HEK293 (cell line): ENCODE measurements at regions not wholly inside any gene's neighbourhood (a gene's known extent, or its start where the extent isn't known, plus 50 kb on each side); places are given as distances from the start of the nearest gene placed in this dataset.
A peak's percentile ranks its signal among the peaks of the same experiment; 100 is the strongest.

Experiments used
- CTCF ChIA-PET: fragments of 350-600 bp; formaldehyde crosslinking; extraction: SDS; loops from one replicate; lab custom pipeline; 2021; ENCODE audit warnings: antibody characterized with exemption; lab: Yijun Ruan, JAX
- POLR2A ChIA-PET: fragments of 300-600 bp; formaldehyde crosslinking; extraction: SDS; loops from one replicate; lab custom pipeline; 2020; ENCODE audit warnings: antibody characterized with exemption, inconsistent platforms; lab: Yijun Ruan, JAX
- H3K27ac ChIP-seq: fragments of 200-500 bp; sonication (Bioruptor generic); 2 replicates; pipeline ENCODE4 v1.5.1; 2014; ENCODE audit warnings: low read depth, low read length, control low read depth, inconsistent platforms; ENCODE audit errors: extremely low read depth
- H3K36me3 ChIP-seq, 2 experiments: fragments of 200-500 bp in 1 of 2; sonication (Bioruptor generic) in 1 of 2; 1 replicate in 1 of 2; 2 replicates in 1 of 2; pipeline ENCODE4 v1.5.1; 2014 to 2017; ENCODE audit warnings: inconsistent platforms in 2 of 2, low read length in 2 of 2; ENCODE audit not compliant: control insufficient read depth in 2 of 2, insufficient read depth in 1 of 2
- H3K4me1 ChIP-seq: fragments of 200-500 bp; sonication (Bioruptor generic); 2 replicates; pipeline ENCODE4 v1.5.1; 2014; ENCODE audit warnings: mild to moderate bottlenecking, low read length, inconsistent platforms; ENCODE audit not compliant: control insufficient read depth, insufficient read depth
- H3K4me3 ChIP-seq: 2 replicates; pipeline ENCODE4 v1.5.1; 2011; ENCODE audit warnings: low read depth, mild to moderate bottlenecking, control low read depth, low read length, moderate library complexity
- H3K9me3 ChIP-seq: fragments of 200-500 bp; sonication (Bioruptor generic); 2 replicates; pipeline ENCODE4 v1.5.1; 2014; ENCODE audit warnings: low read depth, low read length, inconsistent platforms; ENCODE audit not compliant: control insufficient read depth, insufficient read depth
- BCL6B ChIP-seq: fragments of 450-650 bp; formaldehyde crosslinking; IDR thresholded peaks from 2 replicates; pipeline ENCODE4 v1.5.1; 2017; ENCODE audit warnings: missing biosample characterization, missing genetic modification characterization
- FEZF1 ChIP-seq: fragments of 450-650 bp; formaldehyde crosslinking; IDR thresholded peaks from 2 replicates; pipeline ENCODE4 v1.5.1; 2016; ENCODE audit warnings: missing biosample characterization, missing genetic modification characterization
- HIC1 ChIP-seq: fragments of 450-650 bp; formaldehyde crosslinking; IDR thresholded peaks from 2 replicates; pipeline ENCODE4 v1.5.1; 2016; ENCODE audit warnings: missing biosample characterization, missing genetic modification characterization
- HOXD13 ChIP-seq: sonication (generic); formaldehyde crosslinking; IDR thresholded peaks from 2 replicates; pipeline ENCODE4 v1.8.0; 2022; ENCODE audit warnings: missing genetic modification reagents, borderline replicate concordance
- MZF1 ChIP-seq: fragments of 450-650 bp; formaldehyde crosslinking; IDR thresholded peaks from 2 replicates; pipeline ENCODE4 v1.5.1; 2017; ENCODE audit warnings: missing biosample characterization, missing genetic modification characterization, borderline replicate concordance
- ZBTB6 ChIP-seq: fragments of 450-650 bp; formaldehyde crosslinking; IDR thresholded peaks from 2 replicates; pipeline ENCODE4 v1.5.1; 2017; ENCODE audit warnings: missing biosample characterization, missing genetic modification characterization
- ZEB2 ChIP-seq: fragments of 450-650 bp; formaldehyde crosslinking; IDR thresholded peaks from 2 replicates; pipeline ENCODE4 v1.5.1; 2016; ENCODE audit warnings: missing biosample characterization, missing genetic modification characterization
- ZFP41 ChIP-seq: fragments of 450-650 bp; formaldehyde crosslinking; IDR thresholded peaks from 2 replicates; pipeline ENCODE4 v1.5.1; 2016; ENCODE audit warnings: missing biosample characterization, missing genetic modification characterization, borderline replicate concordance
- ZNF146 ChIP-seq: fragments of 450-650 bp; formaldehyde crosslinking; IDR thresholded peaks from 2 replicates; pipeline ENCODE4 v1.5.1; 2016; ENCODE audit warnings: missing biosample characterization, missing genetic modification characterization
- ZNF311 ChIP-seq: fragments of 450-650 bp; formaldehyde crosslinking; IDR thresholded peaks from 2 replicates; pipeline ENCODE4 v1.5.1; 2017; ENCODE audit warnings: missing biosample characterization, missing genetic modification characterization, borderline replicate concordance
- ZNF362 ChIP-seq: fragments of 450-650 bp; formaldehyde crosslinking; IDR thresholded peaks from 2 replicates; pipeline ENCODE4 v1.5.1; 2016; ENCODE audit warnings: missing biosample characterization, missing genetic modification characterization
- ZNF48 ChIP-seq: fragments of 450-650 bp; formaldehyde crosslinking; IDR thresholded peaks from 2 replicates; pipeline ENCODE4 v1.5.1; 2016; ENCODE audit warnings: missing biosample characterization, missing genetic modification characterization
- ZNF544 ChIP-seq: fragments of 450-650 bp; formaldehyde crosslinking; IDR thresholded peaks from 2 replicates; pipeline ENCODE4 v1.5.0; 2017; ENCODE audit warnings: missing biosample characterization, missing genetic modification characterization
- ZNF561 ChIP-seq: fragments of 450-650 bp; IDR thresholded peaks from 2 replicates; pipeline ENCODE4 v1.5.1; 2018; ENCODE audit warnings: missing biosample characterization, missing genetic modification characterization, borderline replicate concordance
- ZNF624 ChIP-seq: fragments of 450-650 bp; formaldehyde crosslinking; IDR thresholded peaks from 2 replicates; pipeline ENCODE4 v1.5.1; 2017; ENCODE audit warnings: missing biosample characterization, missing genetic modification characterization
- ZNF791 ChIP-seq: fragments of 450-650 bp; formaldehyde crosslinking; IDR thresholded peaks from 2 replicates; pipeline ENCODE4 v1.5.1; 2016; ENCODE audit warnings: missing biosample characterization, missing genetic modification characterization
- ZSCAN4 ChIP-seq: fragments of 450-650 bp; formaldehyde crosslinking; IDR thresholded peaks from 2 replicates; pipeline ENCODE4 v1.5.1; 2017; ENCODE audit warnings: missing biosample characterization, missing genetic modification characterization
- ZXDB ChIP-seq: fragments of 450-650 bp; formaldehyde crosslinking; IDR thresholded peaks from 2 replicates; pipeline ENCODE4 v1.5.1; 2016; ENCODE audit warnings: missing biosample characterization, missing genetic modification characterization

- TF ChIP-seq HIC1 (no peak), ZNF146 (no peak), ZBTB6 (no peak), ZNF561 (tag by site-specific recombination) (no peak), ZNF362 (0 out of 2 replicates have a peak, but pooled peaks have one; percentile 28), ZNF48 (tag by site-specific recombination) (no peak), ZFP41 (tag by site-specific recombination) (no peak), ZNF624 (no peak), ZNF544 (tag by site-specific recombination) (no peak), ZEB2 (tag by site-specific recombination) (no peak), ZNF311 (tag by site-specific recombination) (no peak), BCL6B (tag by site-specific recombination) (no peak), HOXD13 (CRISPR knock-in tag) (no peak), ZXDB (tag by site-specific recombination) (no peak), MZF1 (tag by site-specific recombination) (no peak), ZSCAN4 (tag by site-specific recombination) (no peak)
These were observed 203.6 kb downstream of the NOVA1 start (continued) for GRCh38 chr14:26394150-26394810.

- ChIA-PET CTCF (no interaction called here), POLR2A (no interaction called here)
- no peaks in the 10 kb centered on the region for H3K36me3 ChIP-seq
- TF ChIP-seq ZNF791 (tag by site-specific recombination), result no peak
- TF ChIP-seq FEZF1 (tag by site-specific recombination), result no peak
- TF ChIP-seq, all 188 proteins: peak for 0
- no peaks in the 10 kb centered on the region for H3K4me1 ChIP-seq
- H3K4me3 ChIP-seq, result no peak overlapping the region
- H3K9me3 ChIP-seq, result no peaks in the 10 kb centered on the region
- H3K27ac ChIP-seq, result no peak overlapping the region
These were observed 205.3 kb downstream of the NOVA1 start for GRCh38 chr14:26392498-26392897.
